Endothelial cell of umbilical vein (primary cell): ENCODE measurements at regions not wholly inside any gene's neighbourhood (a gene's known extent, or its start where the extent isn't known, plus 50 kb on each side); places are given as distances from the start of the nearest gene placed in this dataset.

Experiments used
- BruUV-seq: library from RNA; stranded (reverse); fragments of 400-500 nt; replicated peaks from 2 replicates; lab custom pipeline; 2021; lab: Mats Ljungman, UMichigan
- CTCF ChIA-PET: fragments of 300-600, 350-600 bp; sonication (Branson Sonifier 250); formaldehyde crosslinking; loops from one replicate; lab custom pipeline; 2021; ENCODE audit warnings: antibody characterized with exemption, inconsistent platforms; lab: Charles Lee
- POLR2A ChIA-PET: fragments of 300-600, 350-600 bp; sonication (Branson Sonifier 250); formaldehyde crosslinking; loops from one replicate; lab custom pipeline; 2021; ENCODE audit warnings: antibody characterized with exemption, inconsistent platforms; lab: Charles Lee
- DNase-seq: peaks from one replicate; pipeline ENCODE4 v3.0.0-alpha.2; 2011; ENCODE audit warnings: low read depth, low spot score
- FAIRE-seq: peaks from 2 replicates; lab custom pipeline; 2011; peaks lifted over from hg19 to GRCh38; lab: Jason Lieb, UNC
- H2AFZ ChIP-seq: 2 replicates; pipeline ENCODE4 v1.6.0; 2012; ENCODE audit warnings: low read depth, low read length, control low read depth, inconsistent platforms
- H3K27ac ChIP-seq: 2 replicates; pipeline ENCODE4 v1.5.1; 2011; ENCODE audit warnings: low read depth, mild to moderate bottlenecking, control low read depth, low read length, moderate library complexity; ENCODE audit not compliant: insufficient read depth
- H3K27me3 ChIP-seq, 2 experiments: 2 replicates each; pipeline versions ENCODE4 v1.6.0 to v1.6.1; 2011; ENCODE audit warnings: low read length in 2 of 2, mixed read lengths in 1 of 2; ENCODE audit not compliant: control insufficient read depth in 2 of 2, insufficient read depth in 2 of 2
- H3K36me3 ChIP-seq, 2 experiments: 2 replicates in 1 of 2; 3 replicates in 1 of 2; pipeline ENCODE4 v1.5.1; 2011; ENCODE audit warnings: low read length in 2 of 2, mild to moderate bottlenecking in 1 of 2, moderate library complexity in 1 of 2; ENCODE audit not compliant: control insufficient read depth in 2 of 2, insufficient read depth in 2 of 2; ENCODE audit errors: extremely low read depth in 1 of 2
- H3K4me1 ChIP-seq: 3 replicates; pipeline ENCODE4 v1.5.1; 2011; ENCODE audit warnings: mild to moderate bottlenecking, low read length; ENCODE audit not compliant: control insufficient read depth, insufficient read depth; ENCODE audit errors: extremely low read depth
- H3K4me2 ChIP-seq: 2 replicates; pipeline ENCODE4 v1.6.1; 2011; ENCODE audit warnings: low read length, control low read depth, mixed read lengths; ENCODE audit not compliant: insufficient read depth
- H3K4me3 ChIP-seq, 3 experiments: fragments of 200-600 bp in 1 of 3; sonication (generic), shearing (Covaris generic) in 1 of 3; replicated peaks in 1 of 3; 2 replicates each; pipeline ENCODE4 v1.5.1; 2011 to 2016; ENCODE audit warnings: control low read depth in 3 of 3, low read length in 3 of 3, mild to moderate bottlenecking in 2 of 3, inconsistent platforms in 1 of 3, low read depth in 1 of 3, moderate library complexity in 1 of 3; ENCODE audit not compliant: insufficient read depth in 1 of 3
- H3K79me2 ChIP-seq: 2 replicates; pipeline ENCODE4 v1.6.0; 2012; ENCODE audit warnings: low read length, inconsistent platforms; ENCODE audit not compliant: control insufficient read depth, insufficient read depth
- H3K9ac ChIP-seq: replicated peaks from 2 replicates; pipeline ENCODE3; 2011; ENCODE audit warnings: low read length, control low read depth; ENCODE audit not compliant: insufficient read depth; ENCODE audit errors: extremely low read depth
- H3K9me1 ChIP-seq: replicated peaks from 3 replicates; pipeline ENCODE4 v1.6.0; 2011; ENCODE audit warnings: mild to moderate bottlenecking, low read length; ENCODE audit not compliant: control insufficient read depth, insufficient read depth; ENCODE audit errors: extremely low read depth
- H3K9me3 ChIP-seq: replicated peaks from 2 replicates; pipeline ENCODE4 v1.5.1; 2012; ENCODE audit warnings: low read length, inconsistent platforms; ENCODE audit not compliant: control insufficient read depth, insufficient read depth
- H4K20me1 ChIP-seq: replicated peaks from 2 replicates; pipeline ENCODE3; 2011; ENCODE audit warnings: mild to moderate bottlenecking, low read length; ENCODE audit not compliant: control insufficient read depth, insufficient read depth; ENCODE audit errors: extremely low read depth
- EZH2 ChIP-seq: IDR thresholded peaks from 2 replicates; pipeline ENCODE4 v1.6.1; 2012; ENCODE audit warnings: borderline replicate concordance, low read depth, mild to moderate bottlenecking, moderate library complexity, low read length, inconsistent platforms; ENCODE audit not compliant: severe bottlenecking
- FOS ChIP-seq: IDR thresholded peaks from 2 replicates; pipeline ENCODE4 v1.6.1; 2011; ENCODE audit warnings: mild to moderate bottlenecking, low read length, moderate library complexity, borderline replicate concordance; ENCODE audit not compliant: insufficient read depth
- GATA2 ChIP-seq: IDR thresholded peaks from 2 replicates; pipeline ENCODE4 v1.7.0; 2011; ENCODE audit warnings: low read depth, mild to moderate bottlenecking, moderate library complexity, mixed read lengths, low read length; ENCODE audit not compliant: insufficient read length, insufficient read depth
- JUN ChIP-seq: IDR thresholded peaks from 2 replicates; pipeline ENCODE4 v1.6.1; 2011; ENCODE audit warnings: borderline replicate concordance, low read depth; ENCODE audit not compliant: insufficient read length, insufficient read depth
- MYC ChIP-seq: IDR thresholded peaks from one replicate; pipeline ENCODE4 v1.6.1; 2011; ENCODE audit warnings: mild to moderate bottlenecking, low read depth, low read length
- POLR2A ChIP-seq: IDR thresholded peaks from 2 replicates; pipeline ENCODE4 v1.6.1; 2012; ENCODE audit warnings: low read depth, mild to moderate bottlenecking, control low read depth, low read length
- POLR2AphosphoS5 ChIP-seq: IDR thresholded peaks from 2 replicates; pipeline ENCODE4 v1.6.1; 2012; ENCODE audit warnings: low read depth, mild to moderate bottlenecking, control low read depth, low read length, moderate library complexity; ENCODE audit not compliant: insufficient read depth
- dilution Hi-C: fragments of 300-500 bp; cut with MboI; formaldehyde crosslinking; loops from one replicate; pipeline ENCODE4 v1.15.0; 2019; ENCODE audit warnings: low sequenced_read_pairs; ENCODE audit not compliant: extremely low pct_ligation_motif_present
- intact Hi-C: fragments of 100-400 bp; cut with micrococcal nuclease; formaldehyde crosslinking; loops from one replicate; pipeline ENCODE4 v1.10.0; 2022
- TF ChIP-seq, protein P1 (sequence below), 2 donors: IDR thresholded peaks; 1 replicate in 1 of 2; 2 replicates in 1 of 2; pipeline ENCODE4 v1.5.1; 2011; ENCODE audit warnings: low read length in 2 of 2, mild to moderate bottlenecking in 2 of 2, moderate library complexity in 2 of 2, control low read depth in 1 of 2, inconsistent platforms in 1 of 2, low read depth in 1 of 2; ENCODE audit not compliant: insufficient read depth in 1 of 2; ENCODE audit errors: extremely low read depth in 1 of 2
- TF ChIP-seq, protein P2 (sequence below): IDR thresholded peaks from 2 replicates; pipeline ENCODE4 v1.6.1; 2011; ENCODE audit not compliant: insufficient read depth, insufficient read length

DNA sequence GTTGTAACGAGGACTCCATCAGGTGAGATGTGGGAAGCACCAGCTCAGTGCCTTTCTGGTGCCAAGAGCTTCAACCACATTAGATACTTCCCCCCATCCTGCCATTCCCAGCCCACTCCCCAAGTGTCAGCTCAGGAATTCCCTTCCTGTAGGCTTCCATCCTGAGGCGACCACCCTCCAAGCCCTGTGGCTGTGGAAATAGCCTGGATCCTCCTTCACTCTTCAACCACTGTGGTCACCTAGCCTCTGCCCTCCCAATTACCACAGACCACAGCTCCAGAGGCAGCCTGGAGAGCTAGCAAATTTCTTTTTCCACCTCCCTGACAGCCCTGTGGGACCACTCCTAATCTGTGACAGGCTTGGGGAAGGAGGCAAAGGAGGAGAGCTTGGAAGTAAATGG is 219.8 kb upstream of the MAP3K1 start:
- intact Hi-C loops (no loop called here), dilution Hi-C loops (no loop called here)
- Histone ChIP-seq H4K20me1 (no peaks in the 10 kb centered on the region), H3K4me3 (no peak overlapping the region), H3K79me2 (no peaks in the 10 kb centered on the region), H2AFZ (no peak overlapping the region), H3K9me1 (no peaks in the 10 kb centered on the region), H3K27me3 (peaks cover 0 to 10% of the 10 kb centered on the region in 2 experiments), H3K36me3 (no peaks in the 10 kb centered on the region), H3K9ac (no peak overlapping the region), H3K27ac (no peak overlapping the region), H3K9me3 (no peaks in the 10 kb centered on the region), H3K4me2 (no peak overlapping the region), H3K4me1 (no peaks in the 10 kb centered on the region)
- ChIA-PET CTCF (no interaction called here), POLR2A (no interaction called here)
- DNase-seq (no peak), FAIRE-seq (no peak)
- BruUV-seq = no TSS peak
- TF ChIP-seq POLR2A (no peak), JUN (no peak), POLR2AphosphoS5 (no peak), EZH2 (no peak), GATA2 (no peak), MYC (no peak)
- TF ChIP-seq, protein P1, sequence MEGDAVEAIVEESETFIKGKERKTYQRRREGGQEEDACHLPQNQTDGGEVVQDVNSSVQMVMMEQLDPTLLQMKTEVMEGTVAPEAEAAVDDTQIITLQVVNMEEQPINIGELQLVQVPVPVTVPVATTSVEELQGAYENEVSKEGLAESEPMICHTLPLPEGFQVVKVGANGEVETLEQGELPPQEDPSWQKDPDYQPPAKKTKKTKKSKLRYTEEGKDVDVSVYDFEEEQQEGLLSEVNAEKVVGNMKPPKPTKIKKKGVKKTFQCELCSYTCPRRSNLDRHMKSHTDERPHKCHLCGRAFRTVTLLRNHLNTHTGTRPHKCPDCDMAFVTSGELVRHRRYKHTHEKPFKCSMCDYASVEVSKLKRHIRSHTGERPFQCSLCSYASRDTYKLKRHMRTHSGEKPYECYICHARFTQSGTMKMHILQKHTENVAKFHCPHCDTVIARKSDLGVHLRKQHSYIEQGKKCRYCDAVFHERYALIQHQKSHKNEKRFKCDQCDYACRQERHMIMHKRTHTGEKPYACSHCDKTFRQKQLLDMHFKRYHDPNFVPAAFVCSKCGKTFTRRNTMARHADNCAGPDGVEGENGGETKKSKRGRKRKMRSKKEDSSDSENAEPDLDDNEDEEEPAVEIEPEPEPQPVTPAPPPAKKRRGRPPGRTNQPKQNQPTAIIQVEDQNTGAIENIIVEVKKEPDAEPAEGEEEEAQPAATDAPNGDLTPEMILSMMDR (IDR thresholded peaks at IDR 0.05; ENCODE audit: extremely low read depth in 1 of 2, insufficient read depth in 1 of 2, low read depth in 1 of 2, low read length in 2 of 2) = no peak

DNA sequence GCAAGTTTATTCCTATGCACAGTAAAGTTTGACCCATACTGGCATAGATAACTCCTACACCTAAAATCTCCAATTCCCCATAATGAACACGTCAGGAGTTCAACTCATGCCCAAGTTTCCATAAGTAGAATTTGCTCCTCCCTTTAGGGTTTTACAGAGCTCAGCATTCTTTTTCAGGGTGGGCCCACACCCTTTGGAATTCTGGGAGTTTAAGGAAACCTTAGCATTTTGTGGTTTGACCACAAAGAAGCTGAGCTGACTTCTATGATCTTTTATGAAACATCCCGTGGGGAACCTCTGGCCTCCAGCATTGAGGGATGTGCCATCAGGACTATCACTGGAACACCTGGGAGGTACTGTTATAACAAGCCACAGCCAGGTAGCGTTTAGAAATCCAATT is 220.6 kb upstream of the MAP3K1 start:
- no TSS peak for BruUV-seq
- no peaks in the 10 kb centered on the region for H3K9me3 ChIP-seq
- DNase-seq (no peak), FAIRE-seq (no peak)
- peaks cover 0 to 10% of the 10 kb centered on the region in 2 experiments for H3K27me3 ChIP-seq
- no peaks in the 10 kb centered on the region for H3K36me3 ChIP-seq
- ChIA-PET CTCF (no interaction called here), POLR2A (no interaction called here)
- intact Hi-C loops = no loop called here
- H3K4me2 ChIP-seq = no peak overlapping the region
- dilution Hi-C loops = no loop called here
- no peak overlapping the region for H2AFZ ChIP-seq
- H3K27ac ChIP-seq = no peak overlapping the region
- H3K9ac ChIP-seq = no peak overlapping the region
- TF ChIP-seq JUN (no peak), POLR2A (no peak), EZH2 (no peak), FOS (no peak), POLR2AphosphoS5 (no peak), GATA2 (no peak), MYC (no peak)
- TF ChIP-seq, protein P2, sequence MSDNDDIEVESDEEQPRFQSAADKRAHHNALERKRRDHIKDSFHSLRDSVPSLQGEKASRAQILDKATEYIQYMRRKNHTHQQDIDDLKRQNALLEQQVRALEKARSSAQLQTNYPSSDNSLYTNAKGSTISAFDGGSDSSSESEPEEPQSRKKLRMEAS = no peak
- TF ChIP-seq, protein P1 (IDR thresholded peaks at IDR 0.05; ENCODE audit: extremely low read depth in 1 of 2, insufficient read depth in 1 of 2, low read depth in 1 of 2, low read length in 2 of 2) = no peak
- H3K4me1 ChIP-seq = no peaks in the 10 kb centered on the region
- no peaks in the 10 kb centered on the region for H3K9me1 ChIP-seq
- no peak overlapping the region for H3K4me3 ChIP-seq
- H4K20me1 ChIP-seq = no peaks in the 10 kb centered on the region
- no peaks in the 10 kb centered on the region for H3K79me2 ChIP-seq
